Hepatocyte (in vitro differentiated cells): ENCODE measurements at regions not wholly inside any gene's neighbourhood (a gene's known extent, or its start where the extent isn't known, plus 50 kb on each side); places are given as distances from the start of the nearest gene placed in this dataset.

Experiments used
- CTCF ChIP-seq: fragments of 200-600 bp; sonication (generic); IDR thresholded peaks from 2 replicates; pipeline ENCODE4 v1.5.1; 2016; ENCODE audit warnings: antibody characterized with exemption, mild to moderate bottlenecking; ENCODE audit not compliant: poor library complexity
- EZH2 ChIP-seq: fragments of 200-600 bp; sonication (generic); IDR thresholded peaks from 2 replicates; pipeline ENCODE4 v1.6.1; 2016; ENCODE audit warnings: antibody characterized with exemption, mild to moderate bottlenecking, borderline replicate concordance
- EZH2phosphoT487 ChIP-seq: fragments of 200-600 bp; sonication (generic); IDR thresholded peaks from one replicate; pipeline ENCODE4 v1.6.1; 2018; ENCODE audit warnings: antibody characterized with exemption, mild to moderate bottlenecking, low read depth, moderate library complexity; ENCODE audit not compliant: unreplicated experiment, severe bottlenecking

- TF ChIP-seq CTCF = no peak
- no peak for TF ChIP-seq EZH2
- TF ChIP-seq EZH2phosphoT487 = no peak
Measured at GRCh38 chr2:22194218-22194617, 1070.5 kb downstream of the TDRD15 start.
